HEK293 (cell line): ENCODE measurements at regions not wholly inside any gene's neighbourhood (a gene's known extent, or its start where the extent isn't known, plus 50 kb on each side); places are given as distances from the start of the nearest gene placed in this dataset.

ENCODE experiments used
- YY1 ChIP-seq: fragments of 450-650 bp; formaldehyde crosslinking; IDR thresholded peaks from 2 replicates; pipeline ENCODE4 v1.5.1; 2018; ENCODE audit warnings: missing biosample characterization, missing genetic modification characterization
- ZNF114 ChIP-seq: fragments of 450-650 bp; formaldehyde crosslinking; IDR thresholded peaks from 2 replicates; pipeline ENCODE4 v1.5.0; 2017; ENCODE audit warnings: missing biosample characterization, missing genetic modification characterization
- ZNF138 ChIP-seq: fragments of 450-650 bp; formaldehyde crosslinking; IDR thresholded peaks from 2 replicates; pipeline ENCODE4 v1.5.1; 2016; ENCODE audit warnings: missing biosample characterization, missing genetic modification characterization, borderline replicate concordance
- TF ChIP-seq, protein P1 (sequence below): fragments of 450-650 bp; formaldehyde crosslinking; IDR thresholded peaks from 2 replicates; pipeline ENCODE4 v1.5.1; 2016; ENCODE audit warnings: missing biosample characterization, missing genetic modification characterization
- TF ChIP-seq, protein P2 (sequence below): fragments of 450-650 bp; formaldehyde crosslinking; IDR thresholded peaks from 2 replicates; pipeline ENCODE4 v1.5.1; 2016; ENCODE audit warnings: missing biosample characterization, missing genetic modification characterization

DNA sequence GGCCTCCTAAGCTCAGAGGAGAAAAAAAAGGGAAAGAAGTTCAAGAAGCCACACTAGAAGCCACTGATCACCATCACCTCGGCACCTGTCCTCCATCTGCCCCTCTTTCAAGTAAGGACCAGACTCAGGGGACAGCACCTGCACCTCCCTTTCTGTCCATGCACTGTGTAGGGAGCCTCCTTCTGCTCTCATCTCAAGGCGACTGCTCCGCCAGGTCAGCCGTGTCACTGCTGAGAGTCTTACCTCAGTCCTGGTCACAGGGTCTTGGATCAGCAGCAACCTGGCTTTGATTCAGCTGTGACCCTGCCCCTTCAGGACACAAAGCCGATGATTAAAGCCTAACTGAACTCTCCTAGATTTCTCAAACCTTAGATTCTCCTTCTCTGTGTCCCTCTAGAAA is 101.5 kb downstream of the ZNF280B start:
- TF ChIP-seq, protein P1, sequence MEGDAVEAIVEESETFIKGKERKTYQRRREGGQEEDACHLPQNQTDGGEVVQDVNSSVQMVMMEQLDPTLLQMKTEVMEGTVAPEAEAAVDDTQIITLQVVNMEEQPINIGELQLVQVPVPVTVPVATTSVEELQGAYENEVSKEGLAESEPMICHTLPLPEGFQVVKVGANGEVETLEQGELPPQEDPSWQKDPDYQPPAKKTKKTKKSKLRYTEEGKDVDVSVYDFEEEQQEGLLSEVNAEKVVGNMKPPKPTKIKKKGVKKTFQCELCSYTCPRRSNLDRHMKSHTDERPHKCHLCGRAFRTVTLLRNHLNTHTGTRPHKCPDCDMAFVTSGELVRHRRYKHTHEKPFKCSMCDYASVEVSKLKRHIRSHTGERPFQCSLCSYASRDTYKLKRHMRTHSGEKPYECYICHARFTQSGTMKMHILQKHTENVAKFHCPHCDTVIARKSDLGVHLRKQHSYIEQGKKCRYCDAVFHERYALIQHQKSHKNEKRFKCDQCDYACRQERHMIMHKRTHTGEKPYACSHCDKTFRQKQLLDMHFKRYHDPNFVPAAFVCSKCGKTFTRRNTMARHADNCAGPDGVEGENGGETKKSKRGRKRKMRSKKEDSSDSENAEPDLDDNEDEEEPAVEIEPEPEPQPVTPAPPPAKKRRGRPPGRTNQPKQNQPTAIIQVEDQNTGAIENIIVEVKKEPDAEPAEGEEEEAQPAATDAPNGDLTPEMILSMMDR = no peak
- no peak for TF ChIP-seq YY1 (tag by site-specific recombination)
- no peak for TF ChIP-seq ZNF138
- TF ChIP-seq, protein P2, sequence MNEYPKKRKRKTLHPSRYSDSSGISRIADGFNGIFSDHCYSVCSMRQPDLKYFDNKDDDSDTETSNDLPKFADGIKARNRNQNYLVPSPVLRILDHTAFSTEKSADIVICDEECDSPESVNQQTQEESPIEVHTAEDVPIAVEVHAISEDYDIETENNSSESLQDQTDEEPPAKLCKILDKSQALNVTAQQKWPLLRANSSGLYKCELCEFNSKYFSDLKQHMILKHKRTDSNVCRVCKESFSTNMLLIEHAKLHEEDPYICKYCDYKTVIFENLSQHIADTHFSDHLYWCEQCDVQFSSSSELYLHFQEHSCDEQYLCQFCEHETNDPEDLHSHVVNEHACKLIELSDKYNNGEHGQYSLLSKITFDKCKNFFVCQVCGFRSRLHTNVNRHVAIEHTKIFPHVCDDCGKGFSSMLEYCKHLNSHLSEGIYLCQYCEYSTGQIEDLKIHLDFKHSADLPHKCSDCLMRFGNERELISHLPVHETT = no peak
- TF ChIP-seq ZNF114 = no peak
